ENCODE measurements at regions not wholly inside any gene's neighbourhood (a gene's known extent, or its start where the extent isn't known, plus 50 kb on each side); places are given as distances from the start of the nearest gene placed in this dataset.
"Not testable (repeated sequence)": the region's sequence is repeated elsewhere in the genome, so short reads cannot be mapped to it uniquely, and the experiment has no call there.

DNA sequence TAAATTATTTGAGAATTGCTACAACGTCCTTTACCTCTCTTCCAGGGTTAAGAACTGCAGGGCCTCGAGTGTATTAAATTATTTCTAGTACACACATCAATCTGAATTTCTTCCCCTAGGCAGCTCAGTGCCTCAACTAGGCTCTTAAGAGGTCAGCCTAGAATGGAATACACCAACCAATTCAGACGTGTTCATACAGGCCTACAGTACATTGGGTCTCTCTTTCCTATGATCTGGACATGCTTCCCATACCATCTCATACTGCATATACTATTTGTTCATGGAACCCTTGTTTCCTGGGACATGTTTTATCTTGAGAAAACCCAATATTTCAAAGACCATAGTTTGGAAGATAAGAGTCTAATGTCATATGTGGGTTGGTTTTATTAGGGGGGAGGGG, 434.1 kb upstream of the WWC1 start:
- no peak for ATAC-seq
- Histone ChIP-seq H3K9me3 (no peaks in the 10 kb centered on the region), H3K36me3 (replicated peaks in 1 of 2; ENCODE audit: insufficient read depth in 1 of 2, low read depth in 2 of 2) (no peaks in the 10 kb centered on the region), H3K4me1 (no peaks in the 10 kb centered on the region), H3K4me3 (no peak overlapping the region), H3K27ac (no peak overlapping the region), H3K27me3 (no peaks in the 10 kb centered on the region)
- 58 to 65% methylated on average over 3 of the region's 3 CpGs for WGBS, 2 donors
- TF ChIP-seq POLR2A (IDR thresholded peaks at IDR 0.05): no peak
- TF ChIP-seq, protein P1, sequence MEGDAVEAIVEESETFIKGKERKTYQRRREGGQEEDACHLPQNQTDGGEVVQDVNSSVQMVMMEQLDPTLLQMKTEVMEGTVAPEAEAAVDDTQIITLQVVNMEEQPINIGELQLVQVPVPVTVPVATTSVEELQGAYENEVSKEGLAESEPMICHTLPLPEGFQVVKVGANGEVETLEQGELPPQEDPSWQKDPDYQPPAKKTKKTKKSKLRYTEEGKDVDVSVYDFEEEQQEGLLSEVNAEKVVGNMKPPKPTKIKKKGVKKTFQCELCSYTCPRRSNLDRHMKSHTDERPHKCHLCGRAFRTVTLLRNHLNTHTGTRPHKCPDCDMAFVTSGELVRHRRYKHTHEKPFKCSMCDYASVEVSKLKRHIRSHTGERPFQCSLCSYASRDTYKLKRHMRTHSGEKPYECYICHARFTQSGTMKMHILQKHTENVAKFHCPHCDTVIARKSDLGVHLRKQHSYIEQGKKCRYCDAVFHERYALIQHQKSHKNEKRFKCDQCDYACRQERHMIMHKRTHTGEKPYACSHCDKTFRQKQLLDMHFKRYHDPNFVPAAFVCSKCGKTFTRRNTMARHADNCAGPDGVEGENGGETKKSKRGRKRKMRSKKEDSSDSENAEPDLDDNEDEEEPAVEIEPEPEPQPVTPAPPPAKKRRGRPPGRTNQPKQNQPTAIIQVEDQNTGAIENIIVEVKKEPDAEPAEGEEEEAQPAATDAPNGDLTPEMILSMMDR (IDR thresholded peaks at IDR 0.05): no peak
- no peak for DNase-seq
- intact Hi-C loops (cut with DNase I): no loop called here

DNA sequence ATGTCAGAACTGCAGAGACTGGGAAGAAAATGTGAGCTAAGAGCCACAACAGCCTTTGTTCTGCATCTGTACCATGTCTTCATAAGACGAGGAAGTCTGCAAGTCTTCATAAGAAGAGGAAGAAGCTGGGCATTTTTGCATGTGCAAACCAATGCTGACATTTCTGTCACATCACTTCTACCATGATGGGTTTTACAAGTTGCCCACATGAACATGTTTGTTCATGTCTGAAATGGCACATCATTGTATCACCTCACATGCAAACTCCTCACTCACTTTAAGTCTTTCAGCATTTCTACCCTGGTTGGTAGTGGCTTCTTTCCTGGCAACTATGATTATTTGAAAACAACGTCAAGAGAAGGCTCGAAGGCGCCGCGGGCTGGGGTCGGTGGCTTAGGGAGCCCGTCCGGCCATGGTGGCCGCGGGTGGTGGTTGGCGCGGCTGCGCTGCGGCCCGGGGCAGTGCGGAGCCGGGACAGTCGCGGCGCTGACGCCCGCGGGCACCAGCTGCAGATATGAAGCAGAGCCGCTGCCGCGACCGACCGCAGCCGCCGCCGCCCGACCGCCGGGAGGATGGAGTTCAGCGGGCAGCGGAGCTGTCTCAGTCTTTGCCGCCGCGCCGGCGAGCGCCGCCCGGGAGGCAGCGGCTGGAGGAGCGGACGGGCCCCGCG, 433.1 kb upstream of the WWC1 start:
- ATAC-seq; DNase-seq; H3K27ac ChIP-seq; H3K4me1 ChIP-seq; H3K36me3 ChIP-seq (replicated peaks in 1 of 2; ENCODE audit: insufficient read depth in 1 of 2, low read depth in 2 of 2); H3K27me3 ChIP-seq; H3K9me3 ChIP-seq; intact Hi-C loops (cut with DNase I); H3K4me3 ChIP-seq: not testable (repeated sequence)
- 92 to 96% methylated on average over 11 to 26 of the region's 50 CpGs for WGBS, 2 donors

DNA sequence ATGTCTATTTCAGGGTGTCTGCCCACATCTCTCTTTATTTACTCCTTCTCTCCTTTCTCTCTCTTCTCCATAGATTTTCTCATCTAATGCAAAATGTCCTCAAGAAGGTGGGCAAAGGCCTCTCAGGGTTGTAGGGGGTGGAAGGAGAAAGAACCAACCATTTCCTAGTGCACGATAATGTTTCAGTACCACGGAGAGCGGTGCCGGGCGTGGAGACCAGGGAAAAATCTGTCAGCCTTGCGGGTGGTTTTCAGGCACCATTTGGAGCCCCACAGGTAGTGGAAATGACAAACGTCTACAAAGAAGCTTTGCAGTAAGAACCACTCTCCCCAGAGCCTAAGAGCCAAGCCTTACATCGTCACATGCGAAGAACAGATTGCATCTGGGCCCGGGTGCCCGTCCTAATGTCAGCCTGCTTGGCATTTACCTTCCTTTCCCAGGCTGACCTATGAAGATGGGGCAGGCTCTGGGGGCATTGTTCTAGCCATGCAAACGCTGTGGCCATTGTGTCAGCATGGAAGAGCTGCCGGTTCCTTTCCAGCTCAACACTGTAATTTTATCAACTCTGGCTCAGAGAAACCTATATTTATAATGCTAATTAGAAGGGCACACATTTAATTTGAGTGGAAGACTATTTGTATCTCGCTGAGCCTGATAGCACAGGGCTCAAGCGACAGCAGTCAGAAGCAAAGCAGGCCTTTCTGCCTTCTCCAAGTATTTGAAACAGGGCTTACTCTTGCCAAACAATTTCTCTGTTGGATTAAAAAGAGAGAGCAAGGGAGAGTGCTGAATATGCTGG, 430.1 kb upstream of the WWC1 start:
- ATAC-seq (no peak), DNase-seq (no peak)
- intact Hi-C loops (cut with DNase I): no loop called here
- Histone ChIP-seq H3K27me3 (no peaks in the 10 kb centered on the region), H3K4me3 (no peak overlapping the region), H3K36me3 (replicated peaks in 1 of 2; ENCODE audit: insufficient read depth in 1 of 2, low read depth in 2 of 2) (no peaks in the 10 kb centered on the region), H3K27ac (no peak overlapping the region), H3K9me3 (no peaks in the 10 kb centered on the region), H3K4me1 (no peaks in the 10 kb centered on the region)
- TF ChIP-seq POLR2A (IDR thresholded peaks at IDR 0.05): no peak
- TF ChIP-seq, protein P1 (IDR thresholded peaks at IDR 0.05): no peak
- 41 to 45% methylated on average over 11 to 15 of the region's 15 CpGs for WGBS, 2 donors

DNA sequence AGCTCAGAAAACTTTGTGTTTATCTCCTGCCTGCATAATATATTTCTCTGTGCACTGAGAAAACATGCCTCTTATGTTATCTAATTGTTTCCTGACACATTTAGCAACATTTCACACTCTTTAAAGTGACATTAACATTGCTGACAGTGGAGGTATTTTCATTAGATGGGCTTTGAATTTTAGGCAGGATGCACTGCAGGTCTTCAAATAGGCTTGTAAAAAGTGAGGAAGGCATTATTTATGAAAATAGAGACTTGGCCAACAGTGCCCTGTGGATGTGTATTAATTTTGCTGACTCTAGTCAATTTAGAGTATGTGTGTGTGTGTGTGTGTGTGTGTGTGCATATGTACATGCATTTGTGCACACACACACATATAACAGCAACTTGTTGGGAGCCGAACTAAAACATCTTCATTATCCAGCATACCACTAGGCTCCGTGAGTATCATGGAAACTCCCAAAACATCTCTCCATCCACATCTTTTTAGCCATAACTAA, 429.5 kb upstream of the WWC1 start:
- no peaks in the 10 kb centered on the region for H3K9me3 ChIP-seq
- ATAC-seq (no peak), DNase-seq (no peak)
- intact Hi-C loops (cut with DNase I): no loop called here
- no peaks in the 10 kb centered on the region for H3K4me1 ChIP-seq
- 76 to 91% methylated on average over 2 of the region's 2 CpGs for WGBS, 2 donors
- no peaks in the 10 kb centered on the region for H3K36me3 ChIP-seq (replicated peaks in 1 of 2; ENCODE audit: insufficient read depth in 1 of 2, low read depth in 2 of 2)
- no peaks in the 10 kb centered on the region for H3K27me3 ChIP-seq
- TF ChIP-seq, protein P1 (IDR thresholded peaks at IDR 0.05): no peak
- TF ChIP-seq POLR2A (IDR thresholded peaks at IDR 0.05): no peak
- no peak overlapping the region for H3K4me3 ChIP-seq
- no peak overlapping the region for H3K27ac ChIP-seq

DNA sequence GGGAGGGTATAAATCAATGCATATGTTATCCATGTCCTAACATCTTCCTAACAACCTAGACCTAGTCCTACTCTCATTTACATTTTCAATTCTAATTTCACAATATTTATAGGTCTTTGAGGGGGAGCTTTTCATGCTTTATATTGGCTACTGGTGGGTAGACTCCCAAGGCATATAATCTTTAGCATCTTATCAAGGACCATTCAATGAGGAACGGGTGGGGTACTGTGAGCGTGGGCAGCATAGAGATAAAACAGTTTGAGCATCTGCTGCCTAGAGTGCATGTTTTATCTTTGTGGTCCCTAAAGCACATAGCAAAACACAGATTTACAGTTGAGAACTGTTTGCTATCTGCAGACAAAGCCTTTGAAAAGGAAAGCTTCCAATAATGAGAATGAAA, 427.6 kb upstream of the WWC1 start:
- H3K9me3 ChIP-seq: no peaks in the 10 kb centered on the region
- H3K4me1 ChIP-seq: no peaks in the 10 kb centered on the region
- no peak for DNase-seq
- no peak overlapping the region for H3K4me3 ChIP-seq
- H3K36me3 ChIP-seq (replicated peaks in 1 of 2; ENCODE audit: insufficient read depth in 1 of 2, low read depth in 2 of 2): no peaks in the 10 kb centered on the region
- H3K27me3 ChIP-seq: no peaks in the 10 kb centered on the region
- no peak for ATAC-seq
- intact Hi-C loops (cut with DNase I): no loop called here
- WGBS, 2 donors: 33 to 66% methylated on average over 2 of the region's 2 CpGs
- H3K27ac ChIP-seq: no peak overlapping the region
- TF ChIP-seq POLR2A (IDR thresholded peaks at IDR 0.05): no peak
